H1 (cell line): ENCODE measurements at regions not wholly inside any gene's neighbourhood (a gene's known extent, or its start where the extent isn't known, plus 50 kb on each side); places are given as distances from the start of the nearest gene placed in this dataset.

Experiments used
- CTCF ChIA-PET: fragments of 300-600 bp; sonication (Branson Sonifier 250); formaldehyde crosslinking; loops from one replicate; lab custom pipeline; 2021; ENCODE audit not compliant: partially characterized antibody; lab: Charles Lee
- POLR2A ChIA-PET: fragments of 300-600 bp; sonication (Branson Sonifier 250); formaldehyde crosslinking; loops from one replicate; lab custom pipeline; 2021; ENCODE audit warnings: inconsistent platforms; ENCODE audit not compliant: partially characterized antibody; lab: Charles Lee
- DNase-seq, 2 experiments: peaks; one replicate each; pipeline versions ENCODE4 v3.0.0 to v3.0.0-alpha.2; 2010 to 2022; ENCODE audit warnings: low spot score in 2 of 2, low read depth in 1 of 2, mixed read lengths in 1 of 2
- FAIRE-seq: peaks from 2 replicates; lab custom pipeline; 2011; peaks lifted over from hg19 to GRCh38; lab: Jason Lieb, UNC
- H2AFZ ChIP-seq: 2 replicates; pipeline ENCODE4 v1.8.1; 2012; ENCODE audit warnings: low read length, inconsistent platforms
- H2AK5ac ChIP-seq: 2 replicates; pipeline ENCODE4 v1.6.1; 2013; ENCODE audit warnings: low read depth, low read length
- H2BK120ac ChIP-seq: replicated peaks from 2 replicates; pipeline ENCODE3; 2013; ENCODE audit warnings: low read depth, low read length, inconsistent platforms
- H2BK12ac ChIP-seq: 2 replicates; pipeline ENCODE4 v1.6.1; 2013; ENCODE audit warnings: low read depth, low read length
- H2BK15ac ChIP-seq: 2 replicates; pipeline ENCODE4 v1.6.1; 2013; ENCODE audit warnings: low read length
- H2BK20ac ChIP-seq: 2 replicates; pipeline ENCODE4 v1.6.1; 2013; ENCODE audit warnings: low read length
- H2BK5ac ChIP-seq: 2 replicates; pipeline ENCODE4 v1.6.1; 2013; ENCODE audit warnings: low read depth, low read length
- H3K14ac ChIP-seq: 2 replicates; pipeline ENCODE4 v1.6.1; 2013; ENCODE audit warnings: inconsistent platforms; ENCODE audit not compliant: insufficient read length
- H3K18ac ChIP-seq: 2 replicates; pipeline ENCODE4 v1.6.1; 2013; ENCODE audit warnings: low read length; ENCODE audit errors: extremely low read depth
- H3K23ac ChIP-seq: 2 replicates; pipeline ENCODE4 v1.6.1; 2013; ENCODE audit warnings: inconsistent platforms; ENCODE audit not compliant: insufficient read length
- H3K23me2 ChIP-seq: 2 replicates; pipeline ENCODE4 v1.6.1; 2013; ENCODE audit warnings: low read depth, low read length
- H3K27ac ChIP-seq: 2 replicates; pipeline ENCODE4 v1.6.1; 2011; ENCODE audit warnings: low read depth, low read length, inconsistent platforms
- H3K27me3 ChIP-seq, 4 experiments: replicated peaks in 1 of 4; 1 replicate in 1 of 4; 2 replicates in 3 of 4; pipeline versions ENCODE4 v1.6.1 to v1.8.1; 2011 to 2013; ENCODE audit warnings: low read length in 3 of 4, mild to moderate bottlenecking in 3 of 4, inconsistent platforms in 2 of 4, mixed read lengths in 2 of 4, moderate library complexity in 1 of 4; ENCODE audit not compliant: control insufficient read depth in 3 of 4, insufficient read depth in 3 of 4; ENCODE audit errors: extremely low read depth in 1 of 4
- H3K36me3 ChIP-seq, 4 experiments: 2 replicates each; pipeline versions ENCODE4 v1.6.1 to v1.8.1; 2011 to 2013; ENCODE audit warnings: mild to moderate bottlenecking in 4 of 4, low read length in 3 of 4, moderate library complexity in 2 of 4, control low read depth in 1 of 4, inconsistent platforms in 1 of 4; ENCODE audit not compliant: insufficient read depth in 4 of 4, control insufficient read depth in 2 of 4
- H3K4ac ChIP-seq: replicated peaks from 2 replicates; pipeline ENCODE3; 2013; ENCODE audit warnings: low read length, low read depth, mixed read lengths, inconsistent platforms; ENCODE audit not compliant: insufficient read length
- H3K4me1 ChIP-seq, 4 experiments: replicated peaks in 1 of 4; 1 replicate in 1 of 4; 2 replicates in 3 of 4; pipeline versions ENCODE4 v1.6.1 to v1.8.1; 2011 to 2013; ENCODE audit warnings: low read length in 3 of 4, inconsistent platforms in 2 of 4, mixed read lengths in 1 of 4; ENCODE audit not compliant: insufficient read depth in 4 of 4, control insufficient read depth in 3 of 4
- H3K4me2 ChIP-seq, 2 experiments: 2 replicates each; pipeline versions ENCODE4 v1.6.1 to v1.8.1; 2011 to 2013; ENCODE audit warnings: low read depth in 2 of 2, low read length in 2 of 2, control low read depth in 1 of 2, inconsistent platforms in 1 of 2, mild to moderate bottlenecking in 1 of 2; ENCODE audit not compliant: insufficient read depth in 1 of 2
- H3K4me3 ChIP-seq, 4 experiments: fragments of 200-600, 300-600 bp in 1 of 4; sonication (generic), shearing (Covaris generic), sonication (Bioruptor Twin) in 1 of 4; 2 replicates each; pipeline versions ENCODE4 v1.5.1 to v1.8.1; 2011 to 2016; ENCODE audit warnings: low read length in 4 of 4, low read depth in 3 of 4, control low read depth in 2 of 4, inconsistent platforms in 2 of 4, mild to moderate bottlenecking in 2 of 4, mixed read lengths in 1 of 4, moderate library complexity in 1 of 4; ENCODE audit not compliant: insufficient read depth in 2 of 4; ENCODE audit errors: extremely low read depth in 1 of 4
- H3K56ac ChIP-seq: replicated peaks from 2 replicates; pipeline ENCODE3; 2013; ENCODE audit warnings: low read depth, mild to moderate bottlenecking, mixed read lengths, low read length, inconsistent platforms; ENCODE audit not compliant: insufficient read length
- H3K79me1 ChIP-seq: 2 replicates; pipeline ENCODE4 v1.6.1; 2013; ENCODE audit warnings: low read depth, low read length, control low read depth
- H3K79me2 ChIP-seq, 2 experiments: 2 replicates each; pipeline versions ENCODE4 v1.6.1 to v1.8.1; 2012 to 2013; ENCODE audit warnings: low read length in 2 of 2, mild to moderate bottlenecking in 2 of 2, inconsistent platforms in 1 of 2; ENCODE audit not compliant: insufficient read depth in 2 of 2, control insufficient read depth in 1 of 2
- H3K9ac ChIP-seq, 4 experiments: replicated peaks in 1 of 4; 1 replicate in 1 of 4; 2 replicates in 3 of 4; pipeline versions ENCODE4 v1.6.1 to v1.8.1; 2011 to 2013; ENCODE audit warnings: low read depth in 3 of 4, low read length in 3 of 4, control low read depth in 2 of 4, mild to moderate bottlenecking in 2 of 4, moderate library complexity in 2 of 4, inconsistent platforms in 1 of 4; ENCODE audit errors: extremely low read depth in 1 of 4
- H3K9me3 ChIP-seq, 2 experiments: 2 replicates each; pipeline versions ENCODE4 v1.6.1 to v1.8.1; 2012 to 2013; ENCODE audit warnings: mild to moderate bottlenecking in 2 of 2, moderate library complexity in 2 of 2, control low read depth in 1 of 2, inconsistent platforms in 1 of 2, low read depth in 1 of 2, low read length in 1 of 2, mixed read lengths in 1 of 2; ENCODE audit not compliant: insufficient read depth in 2 of 2
- H4K20me1 ChIP-seq, 2 experiments: replicated peaks in 1 of 2; 2 replicates each; pipeline versions ENCODE3 to v1.8.1; 2011 to 2013; ENCODE audit warnings: inconsistent platforms in 2 of 2, low read length in 2 of 2, mild to moderate bottlenecking in 1 of 2; ENCODE audit not compliant: insufficient read depth in 2 of 2, control insufficient read depth in 1 of 2
- H4K5ac ChIP-seq: 2 replicates; pipeline ENCODE4 v1.6.1; 2013; ENCODE audit warnings: low read length, low read depth, mixed read lengths, inconsistent platforms; ENCODE audit not compliant: insufficient read length
- H4K8ac ChIP-seq: 2 replicates; pipeline ENCODE4 v1.8.0; 2013; ENCODE audit warnings: mild to moderate bottlenecking, moderate library complexity, low read length, inconsistent platforms; ENCODE audit not compliant: insufficient read depth; ENCODE audit errors: extremely low read depth
- H4K91ac ChIP-seq: replicated peaks from 2 replicates; pipeline ENCODE3; 2013; ENCODE audit warnings: low read length, mixed read lengths, inconsistent platforms; ENCODE audit not compliant: insufficient read length
- ASH2L ChIP-seq: fragments of 200-600, 300-600 bp; sonication (generic); IDR thresholded peaks from one replicate; pipeline ENCODE4 v1.7.1; 2017; ENCODE audit warnings: low read length
- ATF2 ChIP-seq: IDR thresholded peaks from 2 replicates; pipeline ENCODE4 v1.6.1; 2012; ENCODE audit warnings: low read length, inconsistent platforms
- CBX8 ChIP-seq: fragments of 300-800, 300-1000 bp; sonication (generic); IDR thresholded peaks from 2 replicates; pipeline ENCODE4 v1.7.1; 2016; ENCODE audit warnings: low read depth, low read length, borderline replicate concordance
- CHD1 ChIP-seq: IDR thresholded peaks from 2 replicates; pipeline ENCODE4 v1.6.1; 2012; ENCODE audit warnings: low read depth, low read length, improper control_type of control experiment
- HDAC2 ChIP-seq, 2 experiments: fragments of 300-600 bp in 1 of 2; sonication (generic) in 1 of 2; IDR thresholded peaks; 2 replicates each; pipeline ENCODE4 v1.6.1; 2011 to 2012; ENCODE audit warnings: low read depth in 2 of 2, low read length in 2 of 2, mild to moderate bottlenecking in 2 of 2, moderate library complexity in 2 of 2, borderline replicate concordance in 1 of 2, inconsistent platforms in 1 of 2
- PHF8 ChIP-seq: fragments of 200-600 bp; sonication (generic); conservative IDR thresholded peaks from 2 replicates; pipeline ENCODE4 v1.7.1; 2012; ENCODE audit warnings: low read depth, mild to moderate bottlenecking, inconsistent platforms, low read length, moderate library complexity
- POU5F1 ChIP-seq: IDR thresholded peaks from 2 replicates; pipeline ENCODE4 v1.6.1; 2011; ENCODE audit warnings: low read depth, mild to moderate bottlenecking, low read length, moderate library complexity
- RAD21 ChIP-seq, 2 experiments: IDR thresholded peaks in 1 of 2; conservative IDR thresholded peaks in 1 of 2; 2 replicates each; pipeline ENCODE4 v1.6.1; 2011; ENCODE audit warnings: low read depth in 2 of 2, low read length in 2 of 2, improper control_type of control experiment in 1 of 2, inconsistent platforms in 1 of 2, mild to moderate bottlenecking in 1 of 2, moderate library complexity in 1 of 2
- SP4 ChIP-seq: IDR thresholded peaks from 2 replicates; pipeline ENCODE4 v1.6.1; 2012; ENCODE audit warnings: low read length, inconsistent platforms
- SRF ChIP-seq: IDR thresholded peaks from 2 replicates; pipeline ENCODE4 v1.6.1; 2011; ENCODE audit warnings: mild to moderate bottlenecking, low read depth, low read length, moderate library complexity
- TAF1 ChIP-seq: IDR thresholded peaks from 2 replicates; pipeline ENCODE4 v1.6.1; 2011; ENCODE audit warnings: mild to moderate bottlenecking, low read depth, low read length
- TBP ChIP-seq: IDR thresholded peaks from 2 replicates; pipeline ENCODE4 v1.6.1; 2011; ENCODE audit warnings: low read depth, low read length, improper control_type of control experiment
- TCF12 ChIP-seq: IDR thresholded peaks from 2 replicates; pipeline ENCODE4 v1.6.1; 2011; ENCODE audit warnings: low read depth, mild to moderate bottlenecking, low read length
- YY1 ChIP-seq: IDR thresholded peaks from 2 replicates; pipeline ENCODE4 v1.6.1; 2011; ENCODE audit warnings: low read depth, mild to moderate bottlenecking, low read length
- WGBS, 2 experiments: shearing (Covaris generic) in 1 of 2; methylation state at CpG; one replicate each; pipeline versions ENCODE4 v1.1.6 to v1.1.7; 2013 to 2015; ENCODE audit warnings: low lambda C conversion rate in 2 of 2, mixed read lengths in 2 of 2, inconsistent platforms in 1 of 2, low coverage in 1 of 2, missing lambda C conversion rate in 1 of 2; ENCODE audit not compliant: insufficient replicate concordance in 2 of 2, insufficient coverage in 1 of 2, insufficient read length in 1 of 2; ENCODE audit errors: extremely low coverage in 1 of 2, missing lambda C conversion rate in 1 of 2; 5-methylcytosine and 5-hydroxymethylcytosine counted together

DNA sequence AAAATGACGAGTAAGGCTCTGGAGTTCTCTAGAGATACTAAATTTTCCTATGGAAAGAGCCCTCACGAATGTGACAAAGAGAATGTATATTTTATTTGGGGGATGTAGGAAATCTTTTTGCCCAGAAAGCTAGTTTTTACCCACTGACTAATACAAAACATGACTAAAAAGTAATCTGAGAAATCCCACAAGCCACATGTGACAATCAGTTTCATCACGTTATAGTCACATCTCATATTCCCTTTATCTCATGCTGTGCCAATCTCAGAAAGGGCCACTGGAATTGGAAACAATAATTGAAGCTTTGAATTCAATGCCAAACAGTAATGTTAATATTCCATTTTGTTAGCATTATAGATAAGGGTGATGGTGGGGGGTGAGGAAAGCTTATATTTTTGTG is 509.0 kb upstream of the GOLIM4 start:
- CTCF ChIA-PET, result interaction anchor here (1.3 to 6.0 kb wide), 3 partner anchors 15 to 243 kb away, joined by 3 to 43 read pairs (median 7); no protein-coding TSS in a partner anchor
- TF ChIP-seq HDAC2 (IDR thresholded peaks at IDR 0.05; ENCODE audit: borderline replicate concordance in 1 of 2, low read depth in 2 of 2, low read length in 2 of 2), result no peak
- no peak for TF ChIP-seq SRF
- TF ChIP-seq POU5F1, result no peak
- no peak for TF ChIP-seq SP4
- TF ChIP-seq ASH2L, result no peak
- no peak for TF ChIP-seq CBX8
- TF ChIP-seq RAD21 (IDR thresholded peaks at IDR 0.05 in 1 of 2, conservative IDR thresholded peaks at IDR 0.05 in 1 of 2; ENCODE audit: low read depth in 2 of 2, low read length in 2 of 2), result no peak
- no peak for TF ChIP-seq TBP
- TF ChIP-seq PHF8, result no peak
- no peak for TF ChIP-seq TCF12
- TF ChIP-seq YY1, result no peak
- no peak for TF ChIP-seq CHD1
- no peak for TF ChIP-seq ATF2
- TF ChIP-seq TAF1, result no peak

More for the DNA sequence above, 509.0 kb upstream of the GOLIM4 start:
- H4K91ac ChIP-seq, result no peak overlapping the region
- no peaks in the 10 kb centered on the region for H3K27me3 ChIP-seq
- no peak overlapping the region for H2AFZ ChIP-seq
- no peaks in the 10 kb centered on the region; a peak in 1 of 7 replicates for H3K4me1 ChIP-seq
- no peaks in the 10 kb centered on the region for H3K79me1 ChIP-seq
- no peak overlapping the region for H2BK15ac ChIP-seq
- H3K23ac ChIP-seq, result no peak overlapping the region
- H3K9ac ChIP-seq, result no peak overlapping the region
- H4K8ac ChIP-seq, result no peak overlapping the region
- H3K36me3 ChIP-seq, result no peaks in the 10 kb centered on the region; a peak in 1 of 8 replicates
- no peak overlapping the region for H3K4me2 ChIP-seq
- no peaks in the 10 kb centered on the region for H4K20me1 ChIP-seq
- no peak overlapping the region for H2BK12ac ChIP-seq
- H3K4ac ChIP-seq, result no peak overlapping the region
- no peaks in the 10 kb centered on the region for H3K23me2 ChIP-seq
- DNase-seq, result no peak
- no peak overlapping the region for H2BK5ac ChIP-seq
- no peak overlapping the region for H3K4me3 ChIP-seq
- H3K18ac ChIP-seq, result no peak overlapping the region
- 90% methylated on average over 3 of the region's 3 CpGs; no CpG with 5 or more reads in 1 of the 2 experiments for WGBS, 2 experiments
- H2AK5ac ChIP-seq, result no peak overlapping the region
- no peak overlapping the region for H3K27ac ChIP-seq
- no peaks in the 10 kb centered on the region for H3K9me3 ChIP-seq
- H4K5ac ChIP-seq, result no peak overlapping the region
- H3K79me2 ChIP-seq, result no peaks in the 10 kb centered on the region
- no peak overlapping the region for H3K56ac ChIP-seq
- POLR2A ChIA-PET, result no interaction called here
- H2BK20ac ChIP-seq, result no peak overlapping the region
- no peak overlapping the region for H2BK120ac ChIP-seq
- no peak overlapping the region for H3K14ac ChIP-seq
- FAIRE-seq, result no peak
